GM12891 (cell line): ENCODE measurements at regions not wholly inside any gene's neighbourhood (a gene's known extent, or its start where the extent isn't known, plus 50 kb on each side); places are given as distances from the start of the nearest gene placed in this dataset.

Experiments used
- DNase-seq: peaks from one replicate; pipeline ENCODE4 v3.0.0; 2011; ENCODE audit warnings: low spot score; ENCODE audit not compliant: insufficient read length
- FAIRE-seq: peaks from 2 replicates; lab custom pipeline; 2011; peaks lifted over from hg19 to GRCh38; lab: Jason Lieb, UNC
- PAX5 ChIP-seq: IDR thresholded peaks from 2 replicates; pipeline ENCODE4 v1.6.1; 2011; ENCODE audit warnings: low read length, moderate library complexity, mild to moderate bottlenecking; ENCODE audit not compliant: insufficient read depth, severe bottlenecking
- POLR2A ChIP-seq: IDR thresholded peaks from 2 replicates; pipeline ENCODE4 v1.6.1; 2011; ENCODE audit warnings: low read depth, low read length, control low read depth
- POLR2AphosphoS5 ChIP-seq: IDR thresholded peaks from 2 replicates; pipeline ENCODE4 v1.6.1; 2011; ENCODE audit warnings: low read depth, low read length, control low read depth
- POU2F2 ChIP-seq: IDR thresholded peaks from 2 replicates; pipeline ENCODE4 v1.6.1; 2011; ENCODE audit warnings: low read depth, mild to moderate bottlenecking, control low read depth, low read length, moderate library complexity
- SPI1 ChIP-seq: IDR thresholded peaks from 2 replicates; pipeline ENCODE4 v1.6.1; 2011; ENCODE audit warnings: low read depth, low read length, control low read depth
- TAF1 ChIP-seq: IDR thresholded peaks from 2 replicates; pipeline ENCODE4 v1.6.1; 2011; ENCODE audit warnings: low read depth, low read length, control low read depth

DNA sequence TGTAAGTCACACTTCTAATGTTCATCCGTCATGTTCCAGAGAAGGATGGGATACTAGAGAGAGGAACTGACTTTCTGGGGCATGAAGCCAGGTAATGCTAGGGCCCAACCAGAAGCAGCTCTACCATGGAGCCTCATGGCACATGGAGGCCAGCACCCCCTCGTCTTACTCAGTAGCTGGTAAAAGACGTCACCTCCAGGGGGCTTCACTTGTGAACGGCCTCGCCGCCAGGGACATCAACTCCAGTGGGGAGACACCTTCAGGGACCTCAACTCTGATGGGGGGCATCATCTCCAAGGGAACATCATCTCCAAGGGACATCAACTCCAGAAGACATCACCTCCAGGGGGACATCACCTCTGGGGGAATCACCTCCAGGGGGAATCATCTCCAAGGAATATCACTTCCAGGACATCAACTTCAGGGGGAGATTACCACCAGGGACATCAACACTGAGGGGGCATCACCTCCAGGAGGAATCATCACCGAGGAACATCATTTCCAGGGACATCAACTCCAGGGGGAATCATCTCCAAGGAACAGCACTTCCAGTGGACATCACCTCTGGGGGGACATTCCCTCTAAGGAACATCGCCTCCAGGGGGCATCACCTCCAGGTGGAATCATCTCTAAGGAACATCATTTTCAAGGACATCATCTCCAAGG lies 168.4 kb downstream of the NDUFA10 start:
- TF ChIP-seq PAX5 (no peak), POLR2A (no peak), POU2F2 (no peak), POLR2AphosphoS5 (no peak), TAF1 (no peak), SPI1 (no peak)
- DNase-seq (no peak), FAIRE-seq (no peak)

DNA sequence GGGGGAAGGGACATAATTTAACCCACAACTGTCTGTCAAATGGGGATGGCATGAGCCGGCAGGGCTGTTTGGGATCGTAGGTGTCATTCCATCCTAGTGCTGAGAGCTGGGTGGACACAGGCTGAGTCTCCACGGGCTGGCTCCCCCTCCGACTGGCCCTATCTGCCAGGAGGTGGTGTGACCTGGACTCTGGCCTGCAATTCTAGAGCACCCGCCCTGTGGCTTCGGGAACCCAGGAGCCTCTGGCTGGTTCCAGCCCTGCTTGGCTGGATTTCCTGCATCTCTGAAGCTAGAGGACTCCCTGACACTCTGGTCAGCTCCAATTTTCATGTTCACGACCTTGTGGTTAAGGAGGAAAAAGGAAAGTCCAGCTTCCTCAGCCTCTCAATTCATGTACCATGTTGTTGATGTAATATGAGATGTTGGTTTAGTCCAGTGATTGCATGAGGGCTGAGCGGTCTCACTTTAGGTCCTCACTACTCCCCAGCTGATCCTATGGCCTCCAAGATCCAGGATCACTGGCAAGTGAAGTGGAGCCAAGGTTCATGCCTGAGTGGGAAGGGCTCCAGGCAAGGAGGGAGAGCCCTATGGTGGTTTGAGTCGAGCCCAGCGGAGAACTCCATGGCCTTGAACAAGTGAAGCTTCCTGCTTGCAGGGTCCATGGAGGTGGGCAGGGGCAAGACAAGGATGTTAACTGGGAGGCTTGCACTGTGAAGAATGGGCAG lies 169.1 kb downstream of the NDUFA10 start:
- DNase-seq (no peak), FAIRE-seq (no peak)
- TF ChIP-seq POLR2A (no peak), TAF1 (no peak), POLR2AphosphoS5 (no peak), PAX5 (no peak), POU2F2 (no peak), SPI1 (no peak)

DNA sequence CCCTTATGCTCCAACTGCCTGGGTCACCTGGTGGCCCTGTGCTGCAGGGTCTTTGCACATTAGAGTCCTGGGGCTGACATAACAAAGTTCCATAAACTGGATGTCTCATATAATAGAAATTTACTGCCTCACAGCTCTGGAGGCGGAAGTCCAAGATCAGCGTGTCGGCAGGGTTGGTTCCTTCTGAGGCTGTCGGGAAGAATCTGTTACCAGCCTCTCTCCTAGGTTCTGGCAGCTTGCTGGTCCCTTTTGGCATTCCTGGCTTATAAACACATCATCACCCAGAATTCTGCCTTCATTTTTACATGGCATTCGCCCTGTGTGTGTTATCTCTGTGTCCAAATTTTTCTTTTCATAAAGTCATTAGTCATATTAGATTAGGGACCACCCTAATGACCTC lies 170.5 kb downstream of the NDUFA10 start:
- TF ChIP-seq SPI1: no peak
- FAIRE-seq (no peak), DNase-seq (no peak)

DNA sequence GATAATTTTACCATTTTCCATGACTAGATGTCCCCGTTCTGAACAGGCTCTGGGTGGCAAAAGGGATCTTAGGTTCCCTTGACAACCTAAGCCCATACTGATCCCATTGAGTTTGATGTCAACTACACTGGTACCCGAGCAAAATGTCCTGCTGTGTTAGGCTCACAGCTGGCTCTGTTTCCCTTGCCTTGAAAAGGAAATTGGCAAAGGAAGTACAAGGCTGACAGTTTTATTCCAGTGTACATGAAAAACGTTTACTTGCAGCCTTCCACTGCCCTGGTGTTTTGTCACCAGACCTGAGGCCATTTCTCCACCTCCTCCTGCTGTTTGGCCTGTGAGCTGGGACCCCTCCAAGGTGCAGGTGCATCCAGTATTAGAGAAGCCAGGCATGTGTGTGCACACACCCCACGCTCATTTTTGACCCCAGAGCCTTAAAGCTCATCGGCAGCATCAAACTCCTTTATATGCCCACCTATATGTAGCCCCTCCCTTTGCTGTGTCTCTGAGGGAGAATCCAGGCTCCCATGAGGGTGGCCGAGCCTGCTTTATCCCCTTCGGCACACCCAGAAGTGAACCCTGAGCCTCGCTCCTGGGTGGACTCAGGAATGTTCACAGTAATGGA lies 171.3 kb downstream of the NDUFA10 start:
- TF ChIP-seq POU2F2: no peak
- TF ChIP-seq POLR2A: no peak
- no peak for TF ChIP-seq POLR2AphosphoS5
- TF ChIP-seq TAF1: no peak
- no peak for TF ChIP-seq PAX5
- TF ChIP-seq SPI1: no peak

DNA sequence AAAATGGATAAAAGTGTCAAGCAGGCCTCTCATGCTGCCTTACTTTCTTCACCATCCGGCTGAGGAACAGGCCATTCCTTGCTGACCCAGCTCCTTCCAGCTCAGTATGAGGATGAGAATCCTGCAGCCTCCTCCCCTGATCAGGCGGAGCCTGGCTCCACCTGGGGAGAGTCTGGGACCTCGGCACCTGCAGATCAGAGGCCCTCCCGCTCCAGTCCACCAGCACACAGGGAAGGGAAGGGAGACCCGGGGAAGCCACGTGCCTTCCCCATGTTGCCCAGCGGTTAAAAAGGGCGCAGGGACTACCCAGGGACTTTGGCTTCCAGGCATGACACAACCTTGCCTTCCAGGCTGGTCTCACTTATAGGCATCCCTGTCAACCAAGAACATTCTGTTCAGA lies 172.0 kb downstream of the NDUFA10 start:
- TF ChIP-seq POU2F2 (no peak), SPI1 (no peak), POLR2A (no peak), TAF1 (no peak), POLR2AphosphoS5 (no peak), PAX5 (no peak)
- FAIRE-seq (no peak), DNase-seq (no peak)

More for the DNA sequence above, 171.3 kb downstream of the NDUFA10 start:
- DNase-seq (no peak), FAIRE-seq (no peak)

DNA sequence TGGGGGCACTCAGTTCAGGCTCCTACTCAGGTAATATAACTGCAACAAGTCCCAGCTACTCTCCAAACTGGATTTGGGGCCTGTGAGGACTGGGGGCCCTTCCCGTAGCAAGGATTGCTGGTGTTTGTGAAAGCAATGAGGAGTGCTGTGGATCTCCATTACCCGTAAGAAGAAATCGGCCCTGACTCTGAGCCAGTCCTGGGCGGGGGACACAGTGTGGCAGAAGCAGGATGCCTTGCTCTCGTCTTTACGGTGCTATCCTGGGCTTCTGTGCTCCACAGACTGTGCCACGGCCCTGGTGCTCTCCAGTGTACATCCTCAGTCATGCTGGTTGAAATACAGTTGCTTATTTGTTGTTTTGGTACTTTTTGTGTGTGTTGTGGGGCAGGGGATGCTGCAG lies 172.9 kb downstream of the NDUFA10 start:
- TF ChIP-seq PAX5: no peak
- TF ChIP-seq POLR2AphosphoS5: no peak
- no peak for TF ChIP-seq SPI1
- FAIRE-seq: no peak

DNA sequence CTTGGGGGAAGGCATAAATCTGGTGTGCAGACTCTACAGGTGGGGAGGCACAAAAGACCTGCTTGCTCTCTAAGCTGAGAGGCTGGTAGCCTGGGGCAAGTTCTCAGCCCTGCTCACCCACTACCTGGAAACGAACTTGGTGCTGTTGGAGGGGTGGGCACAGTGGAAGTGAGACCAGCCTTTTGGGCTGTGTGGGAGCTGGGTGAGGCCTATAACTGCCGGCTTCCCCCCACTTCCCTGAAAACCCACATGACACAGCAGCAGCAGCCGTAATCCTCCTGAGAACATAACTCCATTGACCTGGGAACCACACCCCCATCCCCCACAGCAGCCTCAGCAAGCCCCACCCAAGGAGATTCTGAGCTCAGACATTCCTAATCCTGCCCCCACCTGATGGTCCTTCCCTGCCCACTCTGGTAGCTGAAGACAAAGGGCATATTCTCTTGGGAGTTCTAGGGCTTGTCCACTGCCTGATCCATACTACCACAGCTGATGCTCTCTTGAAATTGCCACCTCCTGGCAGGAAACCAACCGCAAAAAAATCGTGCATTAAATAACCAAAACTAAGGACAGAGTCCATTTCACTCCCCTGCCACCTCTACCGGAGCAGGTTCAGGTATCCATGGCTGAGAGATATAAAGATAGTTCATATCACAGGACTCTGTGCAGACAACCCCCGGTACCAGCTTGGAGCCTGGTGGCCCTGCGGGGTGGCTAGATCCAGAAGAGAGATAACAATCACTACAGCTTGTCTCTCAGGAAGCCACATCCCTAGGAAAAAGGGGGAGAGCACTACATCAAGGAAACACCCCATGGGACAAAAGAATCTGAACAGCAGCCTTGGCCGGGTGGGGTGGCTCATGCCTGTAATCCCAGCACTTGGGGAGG lies 178.1 kb downstream of the NDUFA10 start:
- FAIRE-seq (no peak), DNase-seq (no peak)
- TF ChIP-seq TAF1 (no peak), PAX5 (no peak), POLR2A (no peak), SPI1 (no peak), POU2F2 (no peak), POLR2AphosphoS5 (no peak)

More for the DNA sequence above, 172.9 kb downstream of the NDUFA10 start:
- no peak for DNase-seq

DNA sequence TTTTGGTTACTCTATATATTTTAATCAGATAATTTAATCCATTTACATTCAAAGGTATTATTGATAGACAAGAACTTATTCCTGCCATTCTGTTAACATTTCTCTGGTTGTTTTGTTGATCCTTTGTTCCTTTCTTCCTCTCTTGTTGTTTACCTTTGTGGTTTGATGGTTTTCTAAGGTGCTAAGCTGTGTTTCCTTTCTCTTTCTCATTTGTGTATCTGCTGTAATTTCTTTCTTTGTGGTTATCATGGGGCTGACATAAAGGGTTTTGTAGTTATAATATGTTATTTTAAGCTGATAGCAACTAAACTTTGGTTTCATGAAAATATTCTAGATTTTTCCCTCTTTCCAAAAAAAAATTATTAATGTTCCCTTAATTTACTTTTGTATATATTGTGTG lies 179.2 kb downstream of the NDUFA10 start:
- no peak for TF ChIP-seq SPI1
- FAIRE-seq (no peak), DNase-seq (no peak)

DNA sequence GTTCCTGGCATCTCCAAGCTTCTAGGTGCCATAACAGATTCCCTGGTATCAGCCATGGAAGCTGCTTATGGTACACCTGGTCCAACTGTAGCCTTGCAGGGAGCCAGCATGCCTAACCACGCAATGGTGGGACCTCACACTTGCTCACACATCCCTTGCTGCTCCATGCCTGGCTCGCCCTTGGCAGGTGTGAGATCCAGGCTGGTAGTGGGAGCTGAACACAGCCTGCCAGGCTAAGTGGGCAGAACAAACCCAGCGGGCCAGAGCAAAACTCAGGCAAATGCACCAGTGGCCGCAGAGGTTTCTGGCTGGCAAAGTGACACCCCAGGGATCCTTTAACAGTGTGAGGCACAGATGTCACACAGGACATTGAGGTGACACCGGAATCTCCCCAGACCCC lies 185.8 kb downstream of the NDUFA10 start:
- TF ChIP-seq PAX5 (no peak), POU2F2 (no peak), SPI1 (no peak), POLR2A (no peak), TAF1 (no peak), POLR2AphosphoS5 (no peak)
- FAIRE-seq (no peak), DNase-seq (no peak)
